ENCODE measurements at regions not wholly inside any gene's neighbourhood (a gene's known extent, or its start where the extent isn't known, plus 50 kb on each side); places are given as distances from the start of the nearest gene placed in this dataset.
"Not testable (repeated sequence)": the region's sequence is repeated elsewhere in the genome, so short reads cannot be mapped to it uniquely, and the experiment has no call there.

- peaks cover 7 to 32% (median 11%) of the 10 kb centered on the region in 10 experiments; a peak in 16 of 20 replicates for H3K4me1 ChIP-seq
Measured at GRCh38 chr2:8144131-8144631, 537.7 kb upstream of the ID2 start.

DNA sequence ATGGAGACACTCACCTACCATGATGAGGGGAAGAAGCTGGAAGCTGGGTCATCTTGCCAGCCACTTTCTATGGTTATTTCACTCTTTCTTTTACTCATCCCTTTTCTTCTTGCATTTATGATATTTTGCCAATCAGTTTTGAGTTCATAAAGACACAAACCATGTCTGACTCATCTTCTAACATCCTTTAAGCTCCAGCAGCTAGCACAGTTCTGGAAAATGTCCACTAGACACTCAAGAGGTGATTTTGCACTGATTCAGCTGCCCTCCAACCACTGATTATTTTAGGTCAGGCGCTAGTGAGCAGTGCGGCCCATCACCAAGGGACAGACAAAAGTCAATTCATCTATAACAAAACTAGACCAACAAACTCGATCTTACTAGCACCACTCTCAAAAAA lies 537.1 kb upstream of the ID2 start:
- no peaks in the 10 kb centered on the region for H3K36me3 ChIP-seq
- H3K4me3 ChIP-seq, result no peak overlapping the region
- H3K27me3 ChIP-seq, result no peaks in the 10 kb centered on the region
- peak overlapping the region in 2 of 11 experiments; percentile 6 to 14; a peak in 2 of 22 replicates for H3K4me2 ChIP-seq
- H4K20me1 ChIP-seq, result no peaks in the 10 kb centered on the region
- no peak for TF ChIP-seq Cebpa-rat (IDR thresholded peaks at IDR 0.05)
- no peak overlapping the region for H3K9ac ChIP-seq
- H3K4me1 ChIP-seq, result peaks cover 7 to 26% (median 8%) of the 10 kb centered on the region in 10 experiments; a peak in 16 of 20 replicates
- H3K27ac ChIP-seq, result no peak overlapping the region
- H3K9me3 ChIP-seq (replicated peaks in 1 of 11), result no peaks in the 10 kb centered on the region

More at GRCh38 chr2:8144131-8144631, 537.7 kb upstream of the ID2 start:
- no peaks in the 10 kb centered on the region for H3K27me3 ChIP-seq
- no peak overlapping the region for H3K27ac ChIP-seq
- peak overlapping the region in 2 of 11 experiments; percentile 6 to 14; a peak in 2 of 22 replicates for H3K4me2 ChIP-seq
- H3K4me3 ChIP-seq, result no peak overlapping the region
- no peak for TF ChIP-seq Cebpa-rat (IDR thresholded peaks at IDR 0.05)
- H3K9ac ChIP-seq, result no peak overlapping the region
- H4K20me1 ChIP-seq, result no peaks in the 10 kb centered on the region
- H3K9me3 ChIP-seq (replicated peaks in 1 of 11), result no peaks in the 10 kb centered on the region
- H3K36me3 ChIP-seq, result no peaks in the 10 kb centered on the region

DNA sequence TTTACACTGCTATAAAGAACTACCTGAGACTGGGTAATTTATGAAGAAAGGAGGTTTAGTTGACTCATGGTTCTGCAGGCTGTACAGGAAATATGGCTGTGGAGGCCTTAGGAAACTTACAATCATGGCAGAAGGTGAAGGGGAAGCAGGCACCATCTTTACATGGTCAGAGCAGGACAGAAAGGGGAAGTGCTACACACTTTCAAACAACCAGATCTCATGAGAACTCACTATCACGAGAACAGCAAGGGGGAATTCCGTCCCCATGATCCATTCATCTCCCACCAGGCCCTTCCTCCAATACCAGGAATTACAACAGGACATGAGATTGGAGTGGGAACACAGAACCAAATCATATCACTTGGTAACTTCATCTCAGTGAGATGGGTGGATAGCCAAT lies 536.5 kb upstream of the ID2 start:
- H3K9ac ChIP-seq; H3K27me3 ChIP-seq; H3K9me3 ChIP-seq (replicated peaks in 1 of 11); H3K4me3 ChIP-seq; H3K36me3 ChIP-seq; H4K20me1 ChIP-seq: not testable (repeated sequence)
- peak overlapping the region in 3 of 11 experiments; percentile 10 to 33 (median 23); a peak in 2 of 22 replicates for H3K4me2 ChIP-seq
- H3K4me1 ChIP-seq, result peaks cover 7 to 26% (median 8%) of the 10 kb centered on the region in 10 experiments; a peak in 16 of 20 replicates
- H3K27ac ChIP-seq, result peak overlapping the region in 1 of 11 experiments; percentile 25; a peak in 1 of 22 replicates

GRCh38 chr2:8146132-8147005 lies 535.5 kb upstream of the ID2 start:
- no peaks in the 10 kb centered on the region for H3K36me3 ChIP-seq
- peaks cover 7 to 26% (median 8%) of the 10 kb centered on the region in 10 experiments; a peak in 16 of 20 replicates for H3K4me1 ChIP-seq
- no peaks in the 10 kb centered on the region for H4K20me1 ChIP-seq
- no peaks in the 10 kb centered on the region for H3K27me3 ChIP-seq
- peaks cover 0 to 7% (median 0%) of the 10 kb centered on the region in 11 experiments; a peak in 1 of 22 replicates for H3K9me3 ChIP-seq (replicated peaks in 1 of 11)
- H3K4me3 ChIP-seq, result no peak overlapping the region
- no peak overlapping the region for H3K9ac ChIP-seq
- no peak for TF ChIP-seq Cebpa-rat (IDR thresholded peaks at IDR 0.05)
- peak overlapping the region in 1 of 11 experiments; percentile 25; a peak in 1 of 22 replicates for H3K27ac ChIP-seq
- H3K4me2 ChIP-seq, result peak overlapping the region in 9 of 11 experiments; percentile 2 to 42 (median 21); a peak in 9 of 22 replicates

DNA sequence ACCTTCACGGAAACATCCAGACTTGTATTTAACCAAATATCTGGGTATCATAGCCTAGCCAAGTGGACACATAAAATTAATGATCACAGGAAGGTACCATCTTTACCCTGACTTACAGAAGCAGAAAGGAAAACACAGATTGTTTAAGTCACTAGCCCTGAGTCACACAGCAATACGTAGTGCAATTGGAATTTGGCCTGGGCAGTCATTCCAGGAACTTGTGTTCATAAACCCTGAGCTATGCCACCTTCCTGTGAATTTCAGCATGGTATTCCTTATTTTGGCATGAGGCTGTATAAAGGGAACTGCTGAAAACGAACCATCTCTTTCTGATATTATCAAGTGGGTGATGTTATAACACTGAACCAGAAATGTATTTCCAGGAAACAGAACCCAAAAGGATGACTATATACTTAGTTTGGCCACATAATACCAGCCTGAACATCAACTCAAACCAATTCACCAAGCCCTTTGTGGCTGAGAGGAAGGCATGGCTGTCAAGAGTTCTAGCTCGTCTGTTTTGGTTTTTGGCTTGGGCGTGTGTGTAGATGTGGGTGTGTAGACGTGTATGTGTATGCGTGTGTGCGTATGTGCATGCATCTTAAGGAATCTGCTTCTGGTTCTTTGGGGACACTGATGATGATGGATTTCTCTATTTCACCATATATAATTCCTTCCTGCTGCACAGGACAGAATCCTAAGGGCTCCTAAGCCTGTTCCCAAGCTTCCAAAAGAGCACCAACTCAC lies 533.4 kb upstream of the ID2 start:
- Histone ChIP-seq H3K4me3 (no peak overlapping the region), H3K9ac (no peak overlapping the region), H3K27me3 (no peaks in the 10 kb centered on the region), H3K4me2 (no peak overlapping the region), H3K27ac (no peak overlapping the region), H3K4me1 (peaks cover 20 to 43% (median 24%) of the 10 kb centered on the region in 10 experiments), H4K20me1 (no peaks in the 10 kb centered on the region), H3K9me3 (replicated peaks in 1 of 11) (peaks cover 0 to 7% (median 0%) of the 10 kb centered on the region in 11 experiments; a peak in 1 of 22 replicates), H3K36me3 (no peaks in the 10 kb centered on the region)
- no peak for TF ChIP-seq Cebpa-rat (IDR thresholded peaks at IDR 0.05)

DNA sequence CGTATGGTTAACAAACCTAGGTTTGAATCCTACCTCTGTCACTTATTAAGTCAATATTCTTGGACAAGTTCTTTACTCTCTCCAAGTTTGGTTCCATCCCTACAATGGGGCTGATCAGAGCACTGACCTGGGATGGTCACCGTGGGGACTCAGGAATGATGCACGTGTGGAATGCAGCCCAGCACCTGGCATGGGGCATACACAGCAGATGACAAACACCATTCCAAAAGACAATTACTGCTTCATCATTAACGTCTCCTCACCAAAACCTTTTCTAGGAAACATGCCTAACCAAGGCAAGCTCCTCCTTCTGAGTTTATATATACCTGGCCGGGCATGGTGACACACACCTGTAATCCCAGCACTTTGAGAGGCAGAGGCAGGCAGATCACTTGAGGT lies 532.9 kb upstream of the ID2 start:
- no peak for TF ChIP-seq Cebpa-rat (IDR thresholded peaks at IDR 0.05)
- Histone ChIP-seq H4K20me1 (no peaks in the 10 kb centered on the region), H3K9ac (no peak overlapping the region), H3K27ac (no peak overlapping the region), H3K9me3 (replicated peaks in 1 of 11) (peaks cover 0 to 7% (median 0%) of the 10 kb centered on the region in 11 experiments; a peak in 1 of 22 replicates), H3K4me3 (no peak overlapping the region), H3K36me3 (no peaks in the 10 kb centered on the region), H3K4me1 (peaks cover 25 to 48% (median 30%) of the 10 kb centered on the region in 10 experiments), H3K27me3 (no peaks in the 10 kb centered on the region), H3K4me2 (no peak overlapping the region)

DNA sequence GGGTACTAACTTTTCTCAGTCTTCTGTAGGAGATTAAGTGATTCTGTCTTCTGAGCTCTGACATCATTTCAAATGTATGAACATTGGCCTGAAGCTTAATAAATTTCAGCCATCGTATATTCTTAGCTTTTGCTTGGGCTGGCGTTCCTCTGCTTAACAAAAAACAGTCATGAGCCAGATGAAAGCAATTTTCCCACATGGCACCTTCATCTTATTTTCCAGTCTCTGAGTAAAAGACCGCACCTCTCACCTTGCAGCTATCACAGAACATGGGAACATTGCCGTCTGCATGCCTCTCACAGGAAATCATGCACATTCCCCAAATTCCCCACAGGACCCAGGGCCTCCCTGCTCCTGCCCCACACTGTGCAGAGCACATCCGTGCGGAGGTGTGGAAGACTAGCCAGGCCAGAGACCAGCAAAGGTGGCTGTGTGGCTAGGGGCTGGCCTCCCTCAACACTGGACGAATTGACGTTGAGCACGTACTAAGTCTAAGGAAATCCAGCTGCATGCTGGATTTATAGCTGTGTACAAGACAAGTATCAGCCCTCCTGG lies 531.8 kb upstream of the ID2 start:
- Histone ChIP-seq H3K27me3 (no peaks in the 10 kb centered on the region), H3K4me1 (peaks cover 34 to 50% (median 39%) of the 10 kb centered on the region in 10 experiments), H3K36me3 (no peaks in the 10 kb centered on the region), H3K9me3 (replicated peaks in 1 of 11) (peaks cover 0 to 7% (median 0%) of the 10 kb centered on the region in 11 experiments; a peak in 1 of 22 replicates), H3K9ac (no peak overlapping the region), H4K20me1 (no peaks in the 10 kb centered on the region), H3K27ac (no peak overlapping the region), H3K4me2 (no peak overlapping the region), H3K4me3 (no peak overlapping the region)
- no peak for TF ChIP-seq Cebpa-rat (IDR thresholded peaks at IDR 0.05)

DNA sequence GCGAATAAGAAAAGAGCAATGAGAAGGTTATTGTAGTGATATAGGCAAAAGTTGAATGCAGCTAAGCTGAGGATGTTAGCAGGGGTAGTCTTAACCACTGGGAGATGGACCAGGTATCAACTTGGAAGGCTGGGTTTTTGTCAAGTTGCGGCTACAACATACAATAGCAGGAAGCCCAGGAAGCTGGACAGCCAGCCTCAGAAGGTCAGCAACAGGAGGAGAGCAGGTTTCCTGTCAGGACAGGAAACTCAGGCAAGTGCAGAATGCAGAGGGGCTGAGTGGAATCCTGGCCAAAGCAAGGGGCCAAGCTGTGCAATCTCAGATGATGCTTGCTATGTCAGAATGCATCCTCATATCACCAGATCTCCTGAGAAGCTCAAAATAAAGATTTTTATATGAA lies 530.0 kb upstream of the ID2 start:
- Histone ChIP-seq H3K36me3 (no peaks in the 10 kb centered on the region), H3K9me3 (replicated peaks in 1 of 11) (peaks cover 0 to 7% (median 0%) of the 10 kb centered on the region in 11 experiments; a peak in 5 of 22 replicates), H3K4me2 (peak overlapping the region in 8 of 11 experiments; percentile 60 to 79 (median 72); a peak in 10 of 22 replicates), H4K20me1 (no peaks in the 10 kb centered on the region), H3K9ac (no peak overlapping the region), H3K4me3 (no peak overlapping the region), H3K4me1 (peaks cover 21 to 34% (median 32%) of the 10 kb centered on the region in 10 experiments), H3K27me3 (no peaks in the 10 kb centered on the region), H3K27ac (no peak overlapping the region)
- TF ChIP-seq Cebpa-rat (IDR thresholded peaks at IDR 0.05), result no peak

Measured in BLaER1 treated with 17β-estradiol and CSF1 and Interleukin-3, amounts not matched to agents 10 nM and 100 nM (cell line).